ENCODE measurements at regions not wholly inside any gene's neighbourhood (a gene's known extent, or its start where the extent isn't known, plus 50 kb on each side); places are given as distances from the start of the nearest gene placed in this dataset.

- TF ChIP-seq YY1 (IDR thresholded peaks at IDR 0.05; ENCODE audit: insufficient read depth, insufficient read length) (no peak), SUZ12 (IDR thresholded peaks at IDR 0.05; ENCODE audit: extremely low read depth, insufficient read depth, insufficient read length) (no peak)
Observed at GRCh38 chr15:70361106-70361505, 263.4 kb upstream of the TLE3 start.

All from NT2/D1 (cell line).